ENCODE measurements at regions not wholly inside any gene's neighbourhood (a gene's known extent, or its start where the extent isn't known, plus 50 kb on each side); places are given as distances from the start of the nearest gene placed in this dataset.

GRCh38 chr3:159025733-159026132 is 223.9 kb downstream of the MFSD1 start:
- no peak overlapping the region for H3K27ac ChIP-seq
- no peaks in the 10 kb centered on the region for H3K27me3 ChIP-seq
- no peak for TF ChIP-seq POLR2A (IDR thresholded peaks at IDR 0.05)
- TF ChIP-seq, protein P1, sequence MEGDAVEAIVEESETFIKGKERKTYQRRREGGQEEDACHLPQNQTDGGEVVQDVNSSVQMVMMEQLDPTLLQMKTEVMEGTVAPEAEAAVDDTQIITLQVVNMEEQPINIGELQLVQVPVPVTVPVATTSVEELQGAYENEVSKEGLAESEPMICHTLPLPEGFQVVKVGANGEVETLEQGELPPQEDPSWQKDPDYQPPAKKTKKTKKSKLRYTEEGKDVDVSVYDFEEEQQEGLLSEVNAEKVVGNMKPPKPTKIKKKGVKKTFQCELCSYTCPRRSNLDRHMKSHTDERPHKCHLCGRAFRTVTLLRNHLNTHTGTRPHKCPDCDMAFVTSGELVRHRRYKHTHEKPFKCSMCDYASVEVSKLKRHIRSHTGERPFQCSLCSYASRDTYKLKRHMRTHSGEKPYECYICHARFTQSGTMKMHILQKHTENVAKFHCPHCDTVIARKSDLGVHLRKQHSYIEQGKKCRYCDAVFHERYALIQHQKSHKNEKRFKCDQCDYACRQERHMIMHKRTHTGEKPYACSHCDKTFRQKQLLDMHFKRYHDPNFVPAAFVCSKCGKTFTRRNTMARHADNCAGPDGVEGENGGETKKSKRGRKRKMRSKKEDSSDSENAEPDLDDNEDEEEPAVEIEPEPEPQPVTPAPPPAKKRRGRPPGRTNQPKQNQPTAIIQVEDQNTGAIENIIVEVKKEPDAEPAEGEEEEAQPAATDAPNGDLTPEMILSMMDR (IDR thresholded peaks at IDR 0.05), result no peak
- no peaks in the 10 kb centered on the region for H3K9me3 ChIP-seq
- H3K4me1 ChIP-seq, result no peaks in the 10 kb centered on the region
- ATAC-seq (no peak), DNase-seq (no peak)
- 26% methylated on average over 2 of the region's 2 CpGs for WGBS (ENCODE audit: insufficient coverage, low coverage, low lambda C conversion rate, missing lambda C conversion rate)
- no peaks in the 10 kb centered on the region for H3K36me3 ChIP-seq
- H3K4me3 ChIP-seq, result no peak overlapping the region
- intact Hi-C loops (cut with DNase I), result no loop called here

- no CpG with 5 or more reads among the region's 1 CpG for WGBS (ENCODE audit: insufficient coverage, low coverage, low lambda C conversion rate, missing lambda C conversion rate)
- no peak for DNase-seq
These were observed 224.7 kb downstream of the MFSD1 start for GRCh38 chr3:159026510-159026909.

GRCh38 chr3:159028706-159029105 is 226.9 kb downstream of the MFSD1 start:
- ATAC-seq, result no peak
- H3K36me3 ChIP-seq, result no peaks in the 10 kb centered on the region
- no peaks in the 10 kb centered on the region for H3K27me3 ChIP-seq
- no peak for DNase-seq
- H3K9me3 ChIP-seq, result no peaks in the 10 kb centered on the region
- H3K27ac ChIP-seq, result no peak overlapping the region
- intact Hi-C loops (cut with DNase I), result no loop called here
- no peak for TF ChIP-seq POLR2A (IDR thresholded peaks at IDR 0.05)
- TF ChIP-seq, protein P1 (IDR thresholded peaks at IDR 0.05), result no peak
- no peaks in the 10 kb centered on the region for H3K4me1 ChIP-seq
- WGBS (ENCODE audit: insufficient coverage, low coverage, low lambda C conversion rate, missing lambda C conversion rate), result 20% methylated on average over 1 of the region's 1 CpG
- H3K4me3 ChIP-seq, result no peak overlapping the region

More at GRCh38 chr3:159026510-159026909, 224.7 kb downstream of the MFSD1 start:
- ATAC-seq, result no peak
- Histone ChIP-seq H3K36me3 (no peaks in the 10 kb centered on the region), H3K27ac (no peak overlapping the region), H3K9me3 (no peaks in the 10 kb centered on the region), H3K4me1 (no peaks in the 10 kb centered on the region), H3K4me3 (no peak overlapping the region), H3K27me3 (no peaks in the 10 kb centered on the region)
- TF ChIP-seq, protein P1 (IDR thresholded peaks at IDR 0.05), result no peak
- no peak for TF ChIP-seq POLR2A (IDR thresholded peaks at IDR 0.05)
- intact Hi-C loops (cut with DNase I), result no loop called here

DNA sequence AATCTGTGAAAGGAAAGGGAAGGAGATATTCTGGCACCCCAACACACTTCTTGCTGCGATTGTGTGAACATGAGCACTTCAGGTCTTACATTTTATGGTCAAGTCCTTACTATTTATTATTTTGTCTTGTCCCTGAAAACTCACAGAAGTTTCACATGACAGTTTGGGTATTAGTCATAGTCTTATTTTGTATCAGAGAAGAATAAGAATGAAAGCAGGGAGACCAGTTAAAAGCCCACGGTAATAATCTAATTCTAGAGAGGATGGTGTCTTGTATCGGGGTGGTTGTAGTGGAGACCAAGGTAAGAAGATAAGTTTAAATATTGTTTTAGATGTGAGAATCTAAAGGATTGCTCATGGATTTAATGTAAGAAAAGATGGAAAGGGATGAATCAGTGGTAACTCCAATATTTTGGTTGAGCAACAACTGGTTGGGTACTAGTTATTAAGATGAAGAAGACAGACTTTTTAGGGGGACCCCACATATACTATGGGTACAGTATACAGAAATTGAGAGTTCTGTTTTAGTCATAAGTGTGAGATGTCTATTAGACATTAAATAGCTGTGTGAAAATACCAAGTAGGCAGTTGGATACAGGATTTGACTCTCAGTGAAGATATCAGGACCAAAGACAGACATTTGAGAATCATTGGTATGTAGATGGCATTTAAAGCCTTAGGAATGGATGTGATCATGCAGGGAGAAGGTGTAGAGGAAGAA is 227.6 kb downstream of the MFSD1 start:
- no peak for ATAC-seq

More for the DNA sequence above, 227.6 kb downstream of the MFSD1 start:
- WGBS (ENCODE audit: insufficient coverage, low coverage, low lambda C conversion rate, missing lambda C conversion rate), result 62% methylated on average over 3 of the region's 3 CpGs
- Histone ChIP-seq H3K36me3 (no peaks in the 10 kb centered on the region), H3K27me3 (no peaks in the 10 kb centered on the region), H3K4me1 (no peaks in the 10 kb centered on the region), H3K4me3 (no peak overlapping the region), H3K27ac (no peak overlapping the region), H3K9me3 (no peaks in the 10 kb centered on the region)
- TF ChIP-seq POLR2A (IDR thresholded peaks at IDR 0.05), result no peak
- TF ChIP-seq, protein P1 (IDR thresholded peaks at IDR 0.05), result no peak
- DNase-seq, result no peak
- intact Hi-C loops (cut with DNase I), result no loop called here
